Astrocyte (in vitro differentiated cells and primary cell): ENCODE measurements at regions not wholly inside any gene's neighbourhood (a gene's known extent, or its start where the extent isn't known, plus 50 kb on each side); places are given as distances from the start of the nearest gene placed in this dataset.

Experiments used
- CTCF ChIP-seq: IDR thresholded peaks from 2 replicates; pipeline ENCODE4 v1.5.1; 2011; ENCODE audit warnings: low read depth, mild to moderate bottlenecking, inconsistent platforms, low read length, moderate library complexity; ENCODE audit not compliant: insufficient read depth
- EZH2 ChIP-seq: IDR thresholded peaks from 2 replicates; pipeline ENCODE4 v1.6.1; 2012; ENCODE audit warnings: mild to moderate bottlenecking, low read length, inconsistent platforms; ENCODE audit not compliant: insufficient read depth

- no peak for TF ChIP-seq CTCF
- no peak for TF ChIP-seq EZH2
These were observed 648.5 kb downstream of the NR2F2 start for GRCh38 chr15:96978937-96979473.
